ENCODE measurements at regions not wholly inside any gene's neighbourhood (a gene's known extent, or its start where the extent isn't known, plus 50 kb on each side); places are given as distances from the start of the nearest gene placed in this dataset.

GRCh38 chr13:78298657-78299056 lies 304.7 kb downstream of the POU4F1 start:
- CTCF ChIA-PET, result no interaction called here
- Histone ChIP-seq H3K4me1 (no peaks in the 10 kb centered on the region), H3K9me3 (no peaks in the 10 kb centered on the region), H3K36me3 (ENCODE audit: control insufficient read depth, insufficient read depth, low read length) (no peaks in the 10 kb centered on the region), H3K27me3 (replicated peaks; ENCODE audit: control insufficient read depth, insufficient read depth, low read length) (no peaks in the 10 kb centered on the region), H3K4me3 (ENCODE audit: low read depth, low read length) (no peak overlapping the region)
- TF ChIP-seq CTCF (IDR thresholded peaks at IDR 0.05; ENCODE audit: insufficient read depth in 1 of 2, low read depth in 1 of 2, low read length in 1 of 2, severe bottlenecking in 1 of 2, unreplicated experiment in 1 of 2), result no peak
- no peaks in the 10 kb centered on the region for H3K27me3 Mint-ChIP-seq (ENCODE audit: insufficient read depth, unreplicated experiment)
- DNase-seq, result no peak
- no peak overlapping the region for H3K27ac Mint-ChIP-seq (ENCODE audit: unreplicated experiment)
- H3K9me3 Mint-ChIP-seq (ENCODE audit: unreplicated experiment), result no peaks in the 10 kb centered on the region
- no peaks in the 10 kb centered on the region for H3K36me3 Mint-ChIP-seq (ENCODE audit: insufficient read depth, unreplicated experiment)
- POLR2A ChIA-PET, result no interaction called here
- no peaks in the 10 kb centered on the region for H3K4me1 Mint-ChIP-seq (ENCODE audit: low read depth, unreplicated experiment)
- BruUV-seq (replicated peaks), result no TSS peak
- H3K4me3 Mint-ChIP-seq (ENCODE audit: unreplicated experiment), result no peak overlapping the region
- intact Hi-C loops (cut with micrococcal nuclease; ENCODE audit: unreplicated experiment), result no loop called here

- ChIA-PET CTCF (no interaction called here), POLR2A (no interaction called here)
- no peaks in the 10 kb centered on the region for H3K4me1 Mint-ChIP-seq (ENCODE audit: low read depth, unreplicated experiment)
- intact Hi-C loops (cut with micrococcal nuclease; ENCODE audit: unreplicated experiment), result no loop called here
- H3K4me1 ChIP-seq, result no peaks in the 10 kb centered on the region
- no peaks in the 10 kb centered on the region for H3K27me3 ChIP-seq (replicated peaks; ENCODE audit: control insufficient read depth, insufficient read depth, low read length)
- H3K36me3 Mint-ChIP-seq (ENCODE audit: insufficient read depth, unreplicated experiment), result no peaks in the 10 kb centered on the region
- H3K4me3 Mint-ChIP-seq (ENCODE audit: unreplicated experiment), result no peak overlapping the region
- no peak for TF ChIP-seq CTCF (IDR thresholded peaks at IDR 0.05; ENCODE audit: insufficient read depth in 1 of 2, low read depth in 1 of 2, low read length in 1 of 2, severe bottlenecking in 1 of 2, unreplicated experiment in 1 of 2)
- H3K27ac Mint-ChIP-seq (ENCODE audit: unreplicated experiment), result no peak overlapping the region
- no peaks in the 10 kb centered on the region for H3K27me3 Mint-ChIP-seq (ENCODE audit: insufficient read depth, unreplicated experiment)
- H3K9me3 ChIP-seq, result peaks cover 10% of the 10 kb centered on the region; the same call in 1 of the 2 replicates
- H3K4me3 ChIP-seq (ENCODE audit: low read depth, low read length), result no peak overlapping the region
- H3K36me3 ChIP-seq (ENCODE audit: control insufficient read depth, insufficient read depth, low read length), result no peaks in the 10 kb centered on the region
- no TSS peak for BruUV-seq (replicated peaks)
- H3K9me3 Mint-ChIP-seq (ENCODE audit: unreplicated experiment), result peaks cover 19% of the 10 kb centered on the region
- DNase-seq, result no peak
Observed at GRCh38 chr13:78286748-78287147, 316.6 kb downstream of the POU4F1 start.

GRCh38 chr13:78265098-78265497 lies 338.3 kb downstream of the POU4F1 start:
- ChIA-PET POLR2A (no interaction called here), CTCF (no interaction called here)
- Mint-ChIP-seq H3K9me3 (ENCODE audit: unreplicated experiment) (peaks cover 10% of the 10 kb centered on the region), H3K36me3 (ENCODE audit: insufficient read depth, unreplicated experiment) (no peaks in the 10 kb centered on the region), H3K27ac (ENCODE audit: unreplicated experiment) (no peak overlapping the region), H3K4me3 (ENCODE audit: unreplicated experiment) (no peak overlapping the region), H3K27me3 (ENCODE audit: insufficient read depth, unreplicated experiment) (peaks cover under 1% of the 10 kb centered on the region), H3K4me1 (ENCODE audit: low read depth, unreplicated experiment) (no peaks in the 10 kb centered on the region)
- Histone ChIP-seq H3K27me3 (replicated peaks; ENCODE audit: control insufficient read depth, insufficient read depth, low read length) (no peaks in the 10 kb centered on the region), H3K4me1 (no peaks in the 10 kb centered on the region), H3K9me3 (no peaks in the 10 kb centered on the region), H3K4me3 (ENCODE audit: low read depth, low read length) (no peak overlapping the region), H3K36me3 (ENCODE audit: control insufficient read depth, insufficient read depth, low read length) (no peaks in the 10 kb centered on the region)
- no TSS peak for BruUV-seq (replicated peaks)
- no peak for DNase-seq
- intact Hi-C loops (cut with micrococcal nuclease; ENCODE audit: unreplicated experiment), result no loop called here
- TF ChIP-seq CTCF (IDR thresholded peaks at IDR 0.05; ENCODE audit: insufficient read depth in 1 of 2, low read depth in 1 of 2, low read length in 1 of 2, severe bottlenecking in 1 of 2, unreplicated experiment in 1 of 2), result no peak
